Keratinocyte (primary cell): ENCODE measurements at regions not wholly inside any gene's neighbourhood (a gene's known extent, or its start where the extent isn't known, plus 50 kb on each side); places are given as distances from the start of the nearest gene placed in this dataset.
"Not testable (repeated sequence)": the region's sequence is repeated elsewhere in the genome, so short reads cannot be mapped to it uniquely, and the experiment has no call there.

Experiments
- DNase-seq: peaks from one replicate; pipeline ENCODE4 v3.0.0-alpha.2; 2011; ENCODE audit warnings: low read depth, missing footprints, low spot score
- FAIRE-seq: peaks from 2 replicates; lab custom pipeline; 2011; peaks lifted over from hg19 to GRCh38; lab: Jason Lieb, UNC
- H2AFZ ChIP-seq: 2 replicates; pipeline ENCODE4 v1.6.0; 2012; ENCODE audit warnings: low read length, control low read depth, inconsistent platforms; ENCODE audit not compliant: control insufficient read depth
- H3K27ac ChIP-seq: 2 replicates; pipeline ENCODE4 v1.5.1; 2011; ENCODE audit warnings: low read length; ENCODE audit not compliant: control insufficient read depth, insufficient read depth
- H3K27me3 ChIP-seq: 3 replicates; pipeline ENCODE4 v1.6.0; 2011; ENCODE audit warnings: low read length; ENCODE audit not compliant: control insufficient read depth, insufficient read depth; ENCODE audit errors: extremely low read depth
- H3K36me3 ChIP-seq, 2 experiments: 2 replicates in 1 of 2; 3 replicates in 1 of 2; pipeline ENCODE4 v1.5.1; 2011; ENCODE audit warnings: low read length in 2 of 2, mild to moderate bottlenecking in 1 of 2; ENCODE audit not compliant: control insufficient read depth in 2 of 2, insufficient read depth in 2 of 2; ENCODE audit errors: extremely low read depth in 1 of 2
- H3K4me1 ChIP-seq: 3 replicates; pipeline ENCODE4 v1.5.1; 2011; ENCODE audit warnings: low read length; ENCODE audit not compliant: control insufficient read depth, insufficient read depth; ENCODE audit errors: extremely low read depth
- H3K4me2 ChIP-seq: 3 replicates; pipeline ENCODE4 v1.6.0; 2011; ENCODE audit warnings: low read depth, low read length; ENCODE audit not compliant: control insufficient read depth, insufficient read depth; ENCODE audit errors: extremely low read depth
- H3K4me3 ChIP-seq, 3 experiments: fragments of 200-600 bp in 1 of 3; sonication (generic) in 1 of 3; 2 replicates in 2 of 3; 3 replicates in 1 of 3; pipeline ENCODE4 v1.5.1; 2011 to 2016; ENCODE audit warnings: low read length in 3 of 3, mild to moderate bottlenecking in 3 of 3, control low read depth in 2 of 3, inconsistent platforms in 1 of 3, low read depth in 1 of 3, mixed read lengths in 1 of 3, mixed run types in 1 of 3, moderate library complexity in 1 of 3; ENCODE audit not compliant: control insufficient read depth in 2 of 3, insufficient read depth in 2 of 3; ENCODE audit errors: extremely low read depth in 1 of 3
- H3K79me2 ChIP-seq: 2 replicates; pipeline ENCODE4 v1.6.0; 2012; ENCODE audit warnings: low read length; ENCODE audit not compliant: control insufficient read depth, insufficient read depth
- H3K9ac ChIP-seq: 3 replicates; pipeline ENCODE4 v1.6.0; 2011; ENCODE audit warnings: low read length; ENCODE audit not compliant: control insufficient read depth, insufficient read depth; ENCODE audit errors: extremely low read depth
- H3K9me1 ChIP-seq: 3 replicates; pipeline ENCODE4 v1.6.0; 2011; ENCODE audit warnings: low read length; ENCODE audit not compliant: control insufficient read depth, insufficient read depth; ENCODE audit errors: extremely low read depth
- H3K9me3 ChIP-seq: 2 replicates; pipeline ENCODE4 v1.5.1; 2012; ENCODE audit warnings: low read depth, low read length; ENCODE audit not compliant: control insufficient read depth
- H4K20me1 ChIP-seq: 3 replicates; pipeline ENCODE4 v1.6.0; 2011; ENCODE audit warnings: low read length; ENCODE audit not compliant: control insufficient read depth, insufficient read depth; ENCODE audit errors: extremely low read depth
- CTCF ChIP-seq, 3 experiments: IDR thresholded peaks in 1 of 3; conservative IDR thresholded peaks in 1 of 3; optimal IDR thresholded peaks in 1 of 3; 2 replicates in 2 of 3; 3 replicates in 1 of 3; pipeline versions ENCODE3 to v1.5.1; 2011; ENCODE audit warnings: low read length in 3 of 3, mild to moderate bottlenecking in 3 of 3, moderate library complexity in 2 of 3, control low read depth in 1 of 3, inconsistent platforms in 1 of 3; ENCODE audit not compliant: insufficient read depth in 2 of 3; ENCODE audit errors: extremely low read depth in 1 of 3
- EZH2 ChIP-seq: IDR thresholded peaks from one replicate; pipeline ENCODE4 v1.6.1; 2012; ENCODE audit warnings: inconsistent platforms, mild to moderate bottlenecking, low read length, moderate library complexity
- dilution Hi-C: fragments of 300-500 bp; cut with MboI; formaldehyde crosslinking; loops from one replicate; pipeline ENCODE4 v1.7.0; 2020; ENCODE audit warnings: low sequenced_read_pairs; ENCODE audit not compliant: extremely low pct_ligation_motif_present

GRCh38 chr13:62450759-62451158 is 1035.1 kb upstream of the PCDH20 start:
- TF ChIP-seq EZH2 (no peak), CTCF (optimal IDR thresholded peaks at IDR 0.05 in 1 of 3, IDR thresholded peaks at IDR 0.05 in 1 of 3, conservative IDR thresholded peaks at IDR 0.05 in 1 of 3; ENCODE audit: extremely low read depth in 1 of 3, insufficient read depth in 2 of 3, low read length in 3 of 3) (no peak)
- Histone ChIP-seq H3K9ac (no peak overlapping the region), H3K4me3 (no peak overlapping the region), H3K9me3 (no peaks in the 10 kb centered on the region), H3K27ac (no peak overlapping the region), H3K4me1 (no peaks in the 10 kb centered on the region), H2AFZ (no peak overlapping the region), H3K4me2 (no peak overlapping the region), H3K9me1 (no peaks in the 10 kb centered on the region), H3K36me3 (no peaks in the 10 kb centered on the region), H3K27me3 (no peaks in the 10 kb centered on the region), H3K79me2 (no peaks in the 10 kb centered on the region), H4K20me1 (no peaks in the 10 kb centered on the region)
- DNase-seq (no peak), FAIRE-seq (no peak)
- dilution Hi-C loops = no loop called here

- H3K27me3 ChIP-seq, H4K20me1 ChIP-seq, H3K4me2 ChIP-seq, H3K9me1 ChIP-seq, dilution Hi-C loops, H3K27ac ChIP-seq, DNase-seq, H2AFZ ChIP-seq, FAIRE-seq, H3K36me3 ChIP-seq, H3K9ac ChIP-seq, H3K4me1 ChIP-seq, H3K4me3 ChIP-seq, H3K79me2 ChIP-seq, H3K9me3 ChIP-seq: not testable (repeated sequence)
Measured at GRCh38 chr13:62447771-62448382, 1032.2 kb upstream of the PCDH20 start.

GRCh38 chr13:62444805-62445204 is 1029.2 kb upstream of the PCDH20 start:
- H3K36me3 ChIP-seq = no peaks in the 10 kb centered on the region
- no peak overlapping the region for H3K9ac ChIP-seq

More at GRCh38 chr13:62444805-62445204, 1029.2 kb upstream of the PCDH20 start:
- DNase-seq (no peak), FAIRE-seq (no peak)
- Histone ChIP-seq H4K20me1 (no peaks in the 10 kb centered on the region), H2AFZ (no peak overlapping the region), H3K27ac (no peak overlapping the region), H3K27me3 (no peaks in the 10 kb centered on the region), H3K9me1 (no peaks in the 10 kb centered on the region), H3K4me3 (no peak overlapping the region), H3K4me2 (no peak overlapping the region), H3K79me2 (no peaks in the 10 kb centered on the region), H3K9me3 (no peaks in the 10 kb centered on the region), H3K4me1 (no peaks in the 10 kb centered on the region)
- TF ChIP-seq CTCF (optimal IDR thresholded peaks at IDR 0.05 in 1 of 3, IDR thresholded peaks at IDR 0.05 in 1 of 3, conservative IDR thresholded peaks at IDR 0.05 in 1 of 3; ENCODE audit: extremely low read depth in 1 of 3, insufficient read depth in 2 of 3, low read length in 3 of 3) (no peak), EZH2 (no peak)
- dilution Hi-C loops = no loop called here
